ENCODE measurements at regions not wholly inside any gene's neighbourhood (a gene's known extent, or its start where the extent isn't known, plus 50 kb on each side); places are given as distances from the start of the nearest gene placed in this dataset.

- no peak for TF ChIP-seq POLR2AphosphoS5 (IDR thresholded peaks at IDR 0.05; ENCODE audit: low read depth, low read length)
- no peak for TF ChIP-seq TAF1 (IDR thresholded peaks at IDR 0.05; ENCODE audit: borderline replicate concordance, low read depth, low read length)
- TF ChIP-seq POLR2A (IDR thresholded peaks at IDR 0.05; ENCODE audit: low read depth, low read length): no peak
- DNase-seq (ENCODE audit: insufficient read length): no peak
- FAIRE-seq: no peak
These were observed 59.0 kb downstream of the VCPKMT start for GRCh38 chr14:50057331-50057730.

- DNase-seq (ENCODE audit: insufficient read length): no peak
- TF ChIP-seq POLR2A (IDR thresholded peaks at IDR 0.05; ENCODE audit: low read depth, low read length) (no peak), TAF1 (IDR thresholded peaks at IDR 0.05; ENCODE audit: borderline replicate concordance, low read depth, low read length) (no peak), POLR2AphosphoS5 (IDR thresholded peaks at IDR 0.05; ENCODE audit: low read depth, low read length) (no peak)
- no peak for FAIRE-seq
These were observed 58.3 kb downstream of the VCPKMT start for GRCh38 chr14:50058113-50058512.
